ENCODE measurements at regions not wholly inside any gene's neighbourhood (a gene's known extent, or its start where the extent isn't known, plus 50 kb on each side); places are given as distances from the start of the nearest gene placed in this dataset.
"Not testable (repeated sequence)": the region's sequence is repeated elsewhere in the genome, so short reads cannot be mapped to it uniquely, and the experiment has no call there.

- no peak overlapping the region for H3K4me3 ChIP-seq (ENCODE audit: low read depth, low read length)
- no peak overlapping the region for H2AFZ ChIP-seq
- no peaks in the 10 kb centered on the region for H3K9me3 ChIP-seq (ENCODE audit: control insufficient read depth, low read length)
- H3K36me3 ChIP-seq (ENCODE audit: control insufficient read depth, insufficient read depth, low read length), result no peaks in the 10 kb centered on the region
- H3K4me1 ChIP-seq, result no peaks in the 10 kb centered on the region
- H3K4me2 ChIP-seq (ENCODE audit: low read length), result no peak overlapping the region
- H3K9ac ChIP-seq, result no peak overlapping the region
- TF ChIP-seq CTCF (IDR thresholded peaks at IDR 0.05), result no peak
- no peak overlapping the region for H3K27ac ChIP-seq
- H3K27me3 ChIP-seq (ENCODE audit: control insufficient read depth, insufficient read depth, low read length), result no peaks in the 10 kb centered on the region
- no peaks in the 10 kb centered on the region for H3K79me2 ChIP-seq
Measured at GRCh38 chr13:62473944-62474237, 1058.2 kb upstream of the PCDH20 start.

DNA sequence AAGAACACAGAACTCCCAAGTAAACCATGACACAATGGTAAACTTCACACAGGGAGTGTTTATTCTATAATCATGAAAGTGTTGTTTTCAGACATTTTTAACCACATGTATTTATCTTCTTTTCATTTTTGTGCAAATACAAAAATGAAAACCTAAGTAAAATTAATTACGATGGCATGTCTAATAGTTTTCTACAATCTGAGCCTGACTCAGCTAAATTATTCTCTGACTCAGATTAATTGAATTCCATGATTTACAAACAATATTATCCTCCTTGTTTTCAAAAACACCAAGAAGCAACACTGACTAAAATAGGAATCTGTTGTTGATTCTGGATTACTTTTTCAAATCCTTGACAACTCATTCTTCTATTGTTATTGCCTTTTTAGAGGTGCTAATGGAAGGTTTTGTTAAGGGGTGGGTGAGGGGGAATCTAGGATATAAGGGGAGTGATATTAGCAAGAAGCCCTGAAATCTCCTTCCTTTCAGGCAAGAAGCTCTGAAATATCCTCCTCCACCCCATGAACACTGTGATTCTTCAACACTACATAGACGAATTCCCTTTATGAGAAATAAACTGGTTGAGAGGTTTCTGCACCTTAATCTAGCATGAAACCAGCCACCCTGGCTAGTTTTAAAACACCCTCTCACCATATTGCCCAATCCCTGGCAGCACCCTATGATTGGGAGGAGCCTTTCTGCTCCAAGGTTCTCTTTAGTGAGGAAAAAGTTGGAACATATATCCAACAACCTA is 1057.7 kb upstream of the PCDH20 start:
- Histone ChIP-seq H3K27me3 (ENCODE audit: control insufficient read depth, insufficient read depth, low read length) (no peaks in the 10 kb centered on the region), H3K36me3 (ENCODE audit: control insufficient read depth, insufficient read depth, low read length) (no peaks in the 10 kb centered on the region), H3K27ac (no peak overlapping the region), H3K79me2 (no peaks in the 10 kb centered on the region), H3K9me3 (ENCODE audit: control insufficient read depth, low read length) (no peaks in the 10 kb centered on the region), H3K4me2 (ENCODE audit: low read length) (no peak overlapping the region), H2AFZ (no peak overlapping the region), H3K4me3 (ENCODE audit: low read depth, low read length) (no peak overlapping the region), H3K4me1 (no peaks in the 10 kb centered on the region), H3K9ac (no peak overlapping the region)
- TF ChIP-seq CTCF (IDR thresholded peaks at IDR 0.05), result no peak

DNA sequence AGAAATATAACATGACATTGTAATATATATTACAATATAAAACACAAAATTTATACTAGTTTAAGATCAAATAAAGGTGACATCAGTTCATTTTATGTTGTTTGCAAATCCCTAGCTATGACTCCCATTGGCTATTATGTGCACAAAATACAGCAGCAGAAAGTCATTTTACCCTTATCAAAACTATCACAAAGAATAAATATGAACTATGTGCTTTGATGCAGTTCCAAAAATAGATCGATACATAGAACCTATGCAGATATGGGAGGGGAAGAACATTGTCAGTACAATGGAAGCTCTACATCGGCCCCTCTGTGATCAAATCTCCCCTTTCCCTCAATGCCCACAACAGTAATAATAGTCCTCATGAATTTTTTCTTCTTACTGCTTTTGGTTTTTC is 1038.1 kb upstream of the PCDH20 start:
- no peak for TF ChIP-seq CTCF (IDR thresholded peaks at IDR 0.05)
- Histone ChIP-seq H3K4me2 (ENCODE audit: low read length) (no peak overlapping the region), H3K9me3 (ENCODE audit: control insufficient read depth, low read length) (no peaks in the 10 kb centered on the region), H3K36me3 (ENCODE audit: control insufficient read depth, insufficient read depth, low read length) (no peaks in the 10 kb centered on the region), H2AFZ (no peak overlapping the region), H3K79me2 (no peaks in the 10 kb centered on the region), H3K4me3 (ENCODE audit: low read depth, low read length) (no peak overlapping the region), H3K4me1 (no peaks in the 10 kb centered on the region), H3K27me3 (ENCODE audit: control insufficient read depth, insufficient read depth, low read length) (no peaks in the 10 kb centered on the region), H3K9ac (no peak overlapping the region), H3K27ac (no peak overlapping the region)

GRCh38 chr13:62450759-62451158 is 1035.1 kb upstream of the PCDH20 start:
- Histone ChIP-seq H3K9ac (no peak overlapping the region), H3K27me3 (ENCODE audit: control insufficient read depth, insufficient read depth, low read length) (no peaks in the 10 kb centered on the region), H3K27ac (no peak overlapping the region), H3K36me3 (ENCODE audit: control insufficient read depth, insufficient read depth, low read length) (no peaks in the 10 kb centered on the region), H2AFZ (no peak overlapping the region), H3K4me3 (ENCODE audit: low read depth, low read length) (no peak overlapping the region), H3K79me2 (no peaks in the 10 kb centered on the region), H3K4me1 (no peaks in the 10 kb centered on the region), H3K4me2 (ENCODE audit: low read length) (no peak overlapping the region), H3K9me3 (ENCODE audit: control insufficient read depth, low read length) (no peaks in the 10 kb centered on the region)
- TF ChIP-seq CTCF (IDR thresholded peaks at IDR 0.05), result no peak

DNA sequence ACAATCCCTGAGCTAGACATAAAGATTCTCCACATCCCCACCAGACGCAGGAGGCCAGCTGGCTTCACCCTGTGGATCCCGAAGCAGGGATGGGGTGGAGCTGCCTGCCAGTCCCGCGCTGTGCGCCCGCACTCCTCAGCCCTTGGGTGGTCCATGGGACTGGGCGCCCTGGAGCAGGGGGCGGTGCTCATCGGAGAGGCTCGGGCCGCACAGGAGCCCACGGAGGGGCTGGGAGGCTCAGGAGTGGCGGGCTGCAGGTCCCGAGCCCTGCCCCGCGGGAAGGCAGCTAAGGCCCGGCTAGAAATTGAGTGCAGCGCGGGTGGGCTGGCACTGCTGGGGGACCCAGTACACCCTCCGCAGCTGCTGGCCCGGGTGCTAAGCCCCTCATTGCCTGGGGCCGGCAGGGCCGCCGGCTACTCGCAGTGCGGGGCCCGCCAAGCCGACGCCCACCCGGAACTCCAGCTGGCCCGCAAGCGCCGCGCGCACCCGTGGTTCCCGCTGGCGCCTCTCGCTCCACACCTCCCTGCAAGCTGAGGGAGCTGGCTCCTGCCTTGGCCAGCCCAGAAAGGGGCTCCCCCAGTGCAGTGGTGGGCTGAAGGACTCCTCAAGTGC is 1032.2 kb upstream of the PCDH20 start:
- not testable (repeated sequence) for H3K4me2 ChIP-seq (ENCODE audit: low read length); H3K27me3 ChIP-seq (ENCODE audit: control insufficient read depth, insufficient read depth, low read length); H3K27ac ChIP-seq; H3K9me3 ChIP-seq (ENCODE audit: control insufficient read depth, low read length); H3K36me3 ChIP-seq (ENCODE audit: control insufficient read depth, insufficient read depth, low read length); H3K79me2 ChIP-seq; H3K4me1 ChIP-seq; H2AFZ ChIP-seq; H3K4me3 ChIP-seq (ENCODE audit: low read depth, low read length); H3K9ac ChIP-seq

Data from parathyroid adenoma (tissue), 2 donors.